GM12891 (cell line): ENCODE measurements at regions not wholly inside any gene's neighbourhood (a gene's known extent, or its start where the extent isn't known, plus 50 kb on each side); places are given as distances from the start of the nearest gene placed in this dataset.

Experiments
- POLR2A ChIP-seq: IDR thresholded peaks from 2 replicates; pipeline ENCODE4 v1.6.1; 2011; ENCODE audit warnings: low read depth, low read length, control low read depth
- POLR2AphosphoS5 ChIP-seq: IDR thresholded peaks from 2 replicates; pipeline ENCODE4 v1.6.1; 2011; ENCODE audit warnings: low read depth, low read length, control low read depth

DNA sequence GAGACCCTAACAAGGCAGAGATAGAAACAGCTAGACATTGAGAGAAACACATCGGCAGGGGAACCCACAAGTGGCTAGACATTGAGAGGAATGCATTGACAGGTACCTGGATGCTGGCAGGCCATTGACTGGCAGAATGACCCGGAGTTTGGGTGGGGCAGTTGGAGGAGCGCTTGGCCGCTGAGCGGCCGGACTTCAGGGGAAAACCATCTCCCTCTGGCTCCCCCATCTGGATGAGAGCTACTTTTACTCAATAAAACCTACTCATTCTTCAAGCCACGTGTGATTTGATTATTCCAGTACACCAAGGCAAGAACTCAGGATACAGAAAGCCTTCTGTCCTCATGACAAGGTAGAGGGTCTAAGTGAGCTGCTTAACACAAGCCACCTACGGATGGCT is 473.4 kb downstream of the SLITRK5 start:
- TF ChIP-seq POLR2A: no peak
- TF ChIP-seq POLR2AphosphoS5: no peak
